GM23248 (cell line): ENCODE measurements at regions not wholly inside any gene's neighbourhood (a gene's known extent, or its start where the extent isn't known, plus 50 kb on each side); places are given as distances from the start of the nearest gene placed in this dataset.

Experiments used
- DNase-seq: peaks from one replicate; pipeline ENCODE4 v3.0.0-alpha.2; 2015
- H2AFZ ChIP-seq: fragments of 200-600 bp; sonication (generic); 2 replicates; pipeline ENCODE4 v1.6.1; 2016; ENCODE audit warnings: antibody characterized with exemption
- H3F3A ChIP-seq: fragments of 200-600 bp; sonication (generic); 2 replicates; pipeline ENCODE4 v1.6.1; 2016; ENCODE audit warnings: mild to moderate bottlenecking, antibody characterized with exemption, mixed run types; ENCODE audit not compliant: insufficient read depth
- H3K27ac ChIP-seq: fragments of 200-600 bp; sonication (generic); 2 replicates; pipeline ENCODE4 v1.5.1; 2016; ENCODE audit warnings: mild to moderate bottlenecking
- H3K27me3 ChIP-seq: fragments of 200-600 bp; sonication (generic); replicated peaks from 2 replicates; pipeline ENCODE4 v1.6.1; 2016; ENCODE audit warnings: mild to moderate bottlenecking; ENCODE audit not compliant: insufficient read depth
- H3K36me3 ChIP-seq: fragments of 200-600 bp; sonication (generic); 2 replicates; pipeline ENCODE4 v1.6.1; 2016; ENCODE audit warnings: low read depth, mild to moderate bottlenecking
- H3K4me1 ChIP-seq: fragments of 200-600 bp; sonication (generic); 2 replicates; pipeline ENCODE4 v1.6.1; 2016; ENCODE audit warnings: mild to moderate bottlenecking; ENCODE audit not compliant: insufficient read depth
- H3K4me2 ChIP-seq: fragments of 200-600 bp; sonication (generic); one replicate; pipeline ENCODE4 v1.6.1; 2016; ENCODE audit warnings: mild to moderate bottlenecking; ENCODE audit not compliant: unreplicated experiment
- H3K4me3 ChIP-seq: fragments of 200-600 bp; sonication (generic); 2 replicates; pipeline ENCODE4 v1.5.1; 2016; ENCODE audit warnings: mild to moderate bottlenecking
- H3K79me2 ChIP-seq: fragments of 200-600 bp; sonication (generic); 2 replicates; pipeline ENCODE4 v1.6.1; 2016; ENCODE audit warnings: mild to moderate bottlenecking; ENCODE audit not compliant: insufficient read depth
- H3K9ac ChIP-seq: fragments of 200-600 bp; sonication (generic); 2 replicates; pipeline ENCODE4 v1.6.1; 2016; ENCODE audit warnings: mild to moderate bottlenecking
- H3K9me2 ChIP-seq: fragments of 200-600 bp; sonication (generic); 2 replicates; pipeline ENCODE4 v1.6.1; 2016; ENCODE audit warnings: mixed run types, mild to moderate bottlenecking, moderate library complexity; ENCODE audit not compliant: insufficient read depth
- H3K9me3 ChIP-seq: fragments of 200-600 bp; sonication (generic); one replicate; pipeline ENCODE4 v1.6.1; 2017; ENCODE audit warnings: low read depth
- H4K20me1 ChIP-seq: fragments of 200-600 bp; sonication (generic); 2 replicates; pipeline ENCODE4 v1.6.0; 2016; ENCODE audit not compliant: insufficient read depth
- EZH2 ChIP-seq: fragments of 200-600 bp; sonication (generic); IDR thresholded peaks from 2 replicates; pipeline ENCODE4 v1.6.1; 2018; ENCODE audit warnings: antibody characterized with exemption, mild to moderate bottlenecking; ENCODE audit not compliant: insufficient read depth, poor library complexity, severe bottlenecking
- EZH2phosphoT487 ChIP-seq: fragments of 200-600 bp; sonication (generic); IDR thresholded peaks from 2 replicates; pipeline ENCODE4 v1.6.1; 2018; ENCODE audit warnings: antibody characterized with exemption, moderate library complexity, mild to moderate bottlenecking, low read depth; ENCODE audit not compliant: insufficient read depth
- WGBS, 2 experiments: methylation state at CpG; one replicate each; pipeline ENCODE4 v1.1.6; 2015 to 2017; ENCODE audit warnings: low lambda C conversion rate in 2 of 2, low coverage in 1 of 2; ENCODE audit errors: missing lambda C conversion rate in 2 of 2; 5-methylcytosine and 5-hydroxymethylcytosine counted together
- in situ Hi-C: fragments of 300-500 bp; cut with MboI; formaldehyde crosslinking; loops from 2 replicates; pipeline ENCODE4 v1.15.0; 2020

GRCh38 chr13:79723519-79724024 is 242.6 kb downstream of the NDFIP2 start:
- in situ Hi-C loops = no loop called here
- no peaks in the 10 kb centered on the region for H3K27me3 ChIP-seq
- no peaks in the 10 kb centered on the region for H3K9me3 ChIP-seq
- DNase-seq = no peak
- no peaks in the 10 kb centered on the region for H3F3A ChIP-seq
- H3K4me2 ChIP-seq = no peak overlapping the region
- no peak overlapping the region for H3K27ac ChIP-seq
- no peaks in the 10 kb centered on the region for H3K9me2 ChIP-seq
- H3K79me2 ChIP-seq = no peaks in the 10 kb centered on the region
- no peaks in the 10 kb centered on the region for H3K36me3 ChIP-seq
- H3K4me1 ChIP-seq = no peaks in the 10 kb centered on the region
- TF ChIP-seq EZH2phosphoT487 (no peak), EZH2 (no peak)
- H4K20me1 ChIP-seq = no peaks in the 10 kb centered on the region
- WGBS, 2 experiments = 16 to 21% methylated on average over 7 of the region's 7 CpGs
- H3K4me3 ChIP-seq = no peak overlapping the region
- no peak overlapping the region for H2AFZ ChIP-seq
- no peak overlapping the region for H3K9ac ChIP-seq

- 23 to 26% methylated on average over 1 of the region's 1 CpG for WGBS, 2 experiments
- no peak overlapping the region for H3K4me3 ChIP-seq
- in situ Hi-C loops = no loop called here
- no peak overlapping the region for H3K27ac ChIP-seq
- H3K27me3 ChIP-seq = no peaks in the 10 kb centered on the region
- H3K4me2 ChIP-seq = no peak overlapping the region
- no peaks in the 10 kb centered on the region for H3K9me3 ChIP-seq
- DNase-seq = no peak
- no peaks in the 10 kb centered on the region for H4K20me1 ChIP-seq
- no peaks in the 10 kb centered on the region for H3K4me1 ChIP-seq
- H3K79me2 ChIP-seq = no peaks in the 10 kb centered on the region
- H3K36me3 ChIP-seq = no peaks in the 10 kb centered on the region
- H3K9me2 ChIP-seq = no peaks in the 10 kb centered on the region
- H3K9ac ChIP-seq = no peak overlapping the region
- H2AFZ ChIP-seq = no peak overlapping the region
- TF ChIP-seq EZH2phosphoT487 = no peak
- TF ChIP-seq EZH2 = no peak
- H3F3A ChIP-seq = no peaks in the 10 kb centered on the region
These were observed 242.0 kb downstream of the NDFIP2 start for GRCh38 chr13:79722885-79723445.

GRCh38 chr13:79716191-79716590 is 235.2 kb downstream of the NDFIP2 start:
- WGBS, 2 experiments = 48 to 54% methylated on average over 3 of the region's 3 CpGs
- Histone ChIP-seq H3K4me1 (peaks cover 6% of the 10 kb centered on the region), H3K27me3 (no peaks in the 10 kb centered on the region), H3K4me3 (no peak overlapping the region), H3F3A (peaks cover 7% of the 10 kb centered on the region), H3K36me3 (no peaks in the 10 kb centered on the region), H3K79me2 (no peaks in the 10 kb centered on the region), H3K4me2 (no peak overlapping the region), H3K27ac (no peak overlapping the region), H3K9me2 (no peaks in the 10 kb centered on the region), H4K20me1 (no peaks in the 10 kb centered on the region), H3K9me3 (no peaks in the 10 kb centered on the region), H3K9ac (no peak overlapping the region), H2AFZ (no peak overlapping the region)
- in situ Hi-C loops = no loop called here
- no peak for DNase-seq
- no peak for TF ChIP-seq EZH2
- TF ChIP-seq EZH2phosphoT487 = no peak

GRCh38 chr13:79711631-79712030 is 230.7 kb downstream of the NDFIP2 start:
- Histone ChIP-seq H3K4me1 (peaks cover 31% of the 10 kb centered on the region), H3K9ac (no peak overlapping the region), H3K27ac (peak overlapping the region; percentile 30), H4K20me1 (no peaks in the 10 kb centered on the region), H3K4me3 (no peak overlapping the region), H3K36me3 (no peaks in the 10 kb centered on the region), H3K9me2 (no peaks in the 10 kb centered on the region), H2AFZ (peak overlapping the region; percentile 12; the same call in 1 of the 2 replicates), H3K79me2 (no peaks in the 10 kb centered on the region), H3K4me2 (peak overlapping the region; percentile 65), H3K9me3 (no peaks in the 10 kb centered on the region), H3K27me3 (no peaks in the 10 kb centered on the region), H3F3A (peaks cover 27% of the 10 kb centered on the region)
- no peak for TF ChIP-seq EZH2
- peak; percentile 81; the same call in 1 of the 2 replicates for TF ChIP-seq EZH2phosphoT487
- in situ Hi-C loops = no loop called here
- peak; percentile 35 for DNase-seq

- Histone ChIP-seq H3K27me3 (no peaks in the 10 kb centered on the region), H4K20me1 (no peaks in the 10 kb centered on the region), H3K9me2 (no peaks in the 10 kb centered on the region), H3K4me3 (peak overlapping the region; percentile 3), H3K9me3 (no peaks in the 10 kb centered on the region), H3K79me2 (no peaks in the 10 kb centered on the region), H3K4me1 (peaks cover 31% of the 10 kb centered on the region), H3K27ac (peak overlapping the region; percentile 30), H2AFZ (0 out of 2 replicates have a peak overlapping the region, but pooled peaks have one; percentile 10), H3F3A (peaks cover 27% of the 10 kb centered on the region), H3K36me3 (no peaks in the 10 kb centered on the region), H3K9ac (no peak overlapping the region), H3K4me2 (peak overlapping the region; percentile 65)
- TF ChIP-seq EZH2 = no peak
- TF ChIP-seq EZH2phosphoT487 = no peak
- WGBS, 2 experiments = 3 to 7% methylated on average over 1 of the region's 1 CpG
- in situ Hi-C loops = no loop called here
- DNase-seq = peak; percentile 78
These were observed 229.4 kb downstream of the NDFIP2 start for GRCh38 chr13:79710376-79710775.
